ENCODE measurements at regions not wholly inside any gene's neighbourhood (a gene's known extent, or its start where the extent isn't known, plus 50 kb on each side); places are given as distances from the start of the nearest gene placed in this dataset.

DNA sequence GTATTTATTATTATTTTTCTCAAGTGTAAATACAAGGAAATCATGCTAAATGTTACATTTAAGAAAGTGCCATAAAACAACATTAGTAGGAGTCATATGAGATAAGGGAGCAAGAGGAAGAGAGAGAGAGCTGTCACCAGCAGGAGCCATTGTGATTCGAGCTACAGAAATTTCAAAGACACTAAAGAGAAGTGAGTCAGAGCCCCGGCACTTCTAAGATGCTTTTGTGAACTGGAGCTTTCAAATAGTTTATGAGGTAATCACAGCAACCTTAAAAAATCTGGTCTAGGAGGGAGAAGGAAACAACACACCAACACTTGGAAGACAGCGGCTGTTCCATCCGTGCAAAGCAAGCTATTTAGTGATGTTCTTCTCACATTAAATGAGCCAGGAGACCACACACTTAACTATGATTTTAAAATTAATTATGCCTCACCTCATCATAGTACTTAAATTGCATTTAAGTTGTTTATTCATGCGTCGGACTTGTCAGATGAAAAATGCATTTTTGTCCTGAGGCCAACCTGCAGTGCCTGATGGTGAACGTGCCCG is 382.7 kb upstream of the SALL3 start:
- DNase-seq (ENCODE audit: extremely low spot score) = no peak
- no peak for TF ChIP-seq FOXA1 (IDR thresholded peaks at IDR 0.05)
- TF ChIP-seq SUZ12 (IDR thresholded peaks at IDR 0.05) = no peak
- no peak for TF ChIP-seq ELF4 (IDR thresholded peaks at IDR 0.05)
- TF ChIP-seq BHLHE40 (IDR thresholded peaks at IDR 0.05; ENCODE audit: borderline replicate concordance) = no peak
- no peak for TF ChIP-seq PKNOX1 (IDR thresholded peaks at IDR 0.05)
- no peak for TF ChIP-seq NFRKB (IDR thresholded peaks at IDR 0.05)
- TF ChIP-seq FOXK2 (IDR thresholded peaks at IDR 0.05) = no peak
- TF ChIP-seq ARNT (IDR thresholded peaks at IDR 0.05) = no peak
- TF ChIP-seq FOXM1 (IDR thresholded peaks at IDR 0.05; ENCODE audit: borderline replicate concordance) = no peak
- ChIA-PET POLR2A (no interaction called here), CTCF (no interaction called here)

- ChIA-PET CTCF (no interaction called here), POLR2A (no interaction called here)
- TF ChIP-seq ELF4 (IDR thresholded peaks at IDR 0.05) (no peak), NFRKB (IDR thresholded peaks at IDR 0.05) (no peak), ARNT (IDR thresholded peaks at IDR 0.05) (no peak), FOXA1 (IDR thresholded peaks at IDR 0.05) (no peak), BHLHE40 (IDR thresholded peaks at IDR 0.05; ENCODE audit: borderline replicate concordance) (no peak), LEF1 (IDR thresholded peaks at IDR 0.05; ENCODE audit: borderline replicate concordance) (no peak), TARDBP (IDR thresholded peaks at IDR 0.05) (no peak), HDGF (IDR thresholded peaks at IDR 0.05; ENCODE audit: borderline replicate concordance) (no peak), ZNF384 (IDR thresholded peaks at IDR 0.05) (no peak), CTBP1 (IDR thresholded peaks at IDR 0.05; ENCODE audit: borderline replicate concordance) (no peak), FOXM1 (IDR thresholded peaks at IDR 0.05; ENCODE audit: borderline replicate concordance) (no peak), L3MBTL2 (conservative IDR thresholded peaks at IDR 0.05) (no peak), SP1 (IDR thresholded peaks at IDR 0.05) (no peak), SUZ12 (IDR thresholded peaks at IDR 0.05) (no peak), FOXK2 (IDR thresholded peaks at IDR 0.05) (no peak), PKNOX1 (IDR thresholded peaks at IDR 0.05) (no peak)
- no peak for DNase-seq (ENCODE audit: extremely low spot score)
Measured at GRCh38 chr18:78601349-78601748, 378.3 kb upstream of the SALL3 start.

DNA sequence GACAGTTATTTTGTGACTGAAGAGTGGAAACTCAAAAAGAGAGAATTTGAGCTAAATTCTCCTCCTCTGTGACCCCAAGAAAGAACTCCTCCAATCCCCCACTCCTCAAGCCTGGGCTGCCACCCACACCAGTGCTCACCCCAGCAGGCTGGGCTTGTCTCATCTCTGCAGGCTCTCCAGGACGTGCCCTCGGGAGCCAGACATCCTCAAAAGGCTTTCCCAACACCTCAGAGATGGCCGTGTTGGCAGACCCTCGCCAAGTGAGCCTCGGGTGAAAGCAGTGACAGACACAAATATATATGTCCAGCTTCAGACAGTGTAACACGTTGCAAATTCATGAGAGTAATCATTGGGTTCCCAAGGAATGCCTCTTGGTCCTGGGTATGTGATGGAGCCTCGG is 377.7 kb upstream of the SALL3 start:
- ChIA-PET POLR2A (no interaction called here), CTCF (no interaction called here)
- no peak for DNase-seq (ENCODE audit: extremely low spot score)
- TF ChIP-seq ARNT (IDR thresholded peaks at IDR 0.05) (no peak), FOXK2 (IDR thresholded peaks at IDR 0.05) (no peak), SUZ12 (IDR thresholded peaks at IDR 0.05) (no peak), HDGF (IDR thresholded peaks at IDR 0.05; ENCODE audit: borderline replicate concordance) (no peak), CTBP1 (IDR thresholded peaks at IDR 0.05; ENCODE audit: borderline replicate concordance) (no peak), ELF4 (IDR thresholded peaks at IDR 0.05) (no peak), NFRKB (IDR thresholded peaks at IDR 0.05) (no peak), TARDBP (IDR thresholded peaks at IDR 0.05) (no peak), BHLHE40 (IDR thresholded peaks at IDR 0.05; ENCODE audit: borderline replicate concordance) (no peak)

GRCh38 chr18:78602430-78602829 is 377.2 kb upstream of the SALL3 start:
- POLR2A ChIA-PET = no interaction called here
- CTCF ChIA-PET = no interaction called here

GRCh38 chr18:78603102-78603983 is 376.3 kb upstream of the SALL3 start:
- TF ChIP-seq FOXK2 (IDR thresholded peaks at IDR 0.05) = no peak
- no peak for TF ChIP-seq HDGF (IDR thresholded peaks at IDR 0.05; ENCODE audit: borderline replicate concordance)
- no peak for TF ChIP-seq ZNF384 (IDR thresholded peaks at IDR 0.05)
- no peak for TF ChIP-seq SP1 (IDR thresholded peaks at IDR 0.05)
- no peak for TF ChIP-seq L3MBTL2 (conservative IDR thresholded peaks at IDR 0.05)
- no peak for TF ChIP-seq CTBP1 (IDR thresholded peaks at IDR 0.05; ENCODE audit: borderline replicate concordance)
- no peak for TF ChIP-seq FOXM1 (IDR thresholded peaks at IDR 0.05; ENCODE audit: borderline replicate concordance)
- TF ChIP-seq TARDBP (IDR thresholded peaks at IDR 0.05) = no peak
- no peak for TF ChIP-seq PKNOX1 (IDR thresholded peaks at IDR 0.05)
- TF ChIP-seq LEF1 (IDR thresholded peaks at IDR 0.05; ENCODE audit: borderline replicate concordance) = no peak
- no peak for TF ChIP-seq ELF4 (IDR thresholded peaks at IDR 0.05)
- TF ChIP-seq ARNT (IDR thresholded peaks at IDR 0.05) = no peak
- no peak for TF ChIP-seq FOXA1 (IDR thresholded peaks at IDR 0.05)
- no peak for TF ChIP-seq BHLHE40 (IDR thresholded peaks at IDR 0.05; ENCODE audit: borderline replicate concordance)
- DNase-seq (ENCODE audit: extremely low spot score) = no peak
- ChIA-PET POLR2A (no interaction called here), CTCF (no interaction called here)

More at GRCh38 chr18:78602430-78602829, 377.2 kb upstream of the SALL3 start:
- TF ChIP-seq FOXK2 (IDR thresholded peaks at IDR 0.05) (no peak), NFRKB (IDR thresholded peaks at IDR 0.05) (no peak), SP1 (IDR thresholded peaks at IDR 0.05) (no peak), ARNT (IDR thresholded peaks at IDR 0.05) (no peak), ZNF384 (IDR thresholded peaks at IDR 0.05) (no peak), SUZ12 (IDR thresholded peaks at IDR 0.05) (no peak), FOXA1 (IDR thresholded peaks at IDR 0.05) (no peak), TARDBP (IDR thresholded peaks at IDR 0.05) (no peak), FOXM1 (IDR thresholded peaks at IDR 0.05; ENCODE audit: borderline replicate concordance) (no peak), BHLHE40 (IDR thresholded peaks at IDR 0.05; ENCODE audit: borderline replicate concordance) (no peak)
- DNase-seq (ENCODE audit: extremely low spot score) = no peak

DNA sequence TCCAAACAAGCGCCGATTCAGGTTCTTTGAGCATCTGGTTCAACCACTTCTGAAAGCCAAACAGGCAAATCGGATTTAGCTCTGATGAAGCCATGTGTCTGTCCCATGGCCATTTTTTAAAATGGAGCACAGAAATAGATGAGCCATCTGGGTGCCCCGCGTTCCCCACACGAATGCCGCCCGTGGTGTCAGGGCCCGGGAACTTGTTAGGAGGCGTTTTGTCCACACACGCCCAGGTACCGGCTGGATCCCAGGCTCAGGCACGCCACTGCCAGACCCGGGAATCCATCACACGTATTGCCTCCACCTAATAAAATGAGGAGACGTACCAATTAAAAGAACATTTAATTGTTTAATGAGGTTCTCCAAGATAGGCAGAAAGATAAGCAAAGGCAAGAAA is 374.4 kb upstream of the SALL3 start:
- POLR2A ChIA-PET = no interaction called here
- TF ChIP-seq ARNT (IDR thresholded peaks at IDR 0.05) (no peak), BHLHE40 (IDR thresholded peaks at IDR 0.05; ENCODE audit: borderline replicate concordance) (no peak)
- DNase-seq (ENCODE audit: extremely low spot score) = no peak
- CTCF ChIA-PET = no interaction called here
